ENCODE measurements at regions not wholly inside any gene's neighbourhood (a gene's known extent, or its start where the extent isn't known, plus 50 kb on each side); places are given as distances from the start of the nearest gene placed in this dataset.

- TF ChIP-seq YY1 (IDR thresholded peaks at IDR 0.05) (no peak), CTCF (IDR thresholded peaks at IDR 0.05; ENCODE audit: low read depth, low read length, missing input control) (no peak), REST (IDR thresholded peaks at IDR 0.05) (no peak), GABPA (IDR thresholded peaks at IDR 0.05 in 1 of 2, conservative IDR thresholded peaks at IDR 0.05 in 1 of 2) (no peak), MAX (IDR thresholded peaks at IDR 0.05) (no peak), RAD21 (IDR thresholded peaks at IDR 0.05) (no peak), ATF3 (IDR thresholded peaks at IDR 0.05) (no peak), JUND (IDR thresholded peaks at IDR 0.05) (no peak), EGR1 (IDR thresholded peaks at IDR 0.05; ENCODE audit: low read depth in 2 of 2) (no peak), NR2F2 (IDR thresholded peaks at IDR 0.05) (no peak), ZBTB33 (IDR thresholded peaks at IDR 0.05) (no peak), TAF1 (conservative IDR thresholded peaks at IDR 0.05) (no peak)
Measured at GRCh38 chr7:109206196-109206595, 636.5 kb downstream of the DNAJB9 start.

Data from liver (tissue), 3 donors.